HepG2 (cell line): ENCODE measurements at regions not wholly inside any gene's neighbourhood (a gene's known extent, or its start where the extent isn't known, plus 50 kb on each side); places are given as distances from the start of the nearest gene placed in this dataset.

Experiments
- ATAC-seq: fragments of 200-7000 bp; cut with Tn5 transposase; 3 replicates; pipeline ENCODE4 v1.9.1; 2020; ENCODE audit warnings: mild to moderate bottlenecking, moderate library complexity
- BruUV-seq: library from RNA; stranded (reverse); fragments of 400-500 nt; replicated peaks from 2 replicates; lab custom pipeline; 2021; lab: Mats Ljungman, UMichigan
- CTCF ChIA-PET: fragments of 300-600 bp; formaldehyde crosslinking; extraction: SDS; loops from one replicate; lab custom pipeline; 2021; ENCODE audit warnings: low total read pairs, inconsistent platforms, low intra/inter-chr PET ratio; lab: Yijun Ruan, JAX
- POLR2A ChIA-PET: fragments of 350-600 bp; sonication (Branson Sonifier 250); formaldehyde crosslinking; loops from one replicate; lab custom pipeline; 2020; ENCODE audit warnings: antibody characterized with exemption, inconsistent platforms; lab: Yijun Ruan, JAX
- DNase-seq: peaks from one replicate; pipeline ENCODE4 v3.0.0-alpha.2; 2015; ENCODE audit warnings: low spot score
- FAIRE-seq: peaks from 3 replicates; lab custom pipeline; 2011; peaks lifted over from hg19 to GRCh38; lab: Jason Lieb, UNC
- H2AFZ ChIP-seq: one replicate; pipeline ENCODE4 v1.6.1; 2011; ENCODE audit warnings: low read length, inconsistent platforms
- H3K27ac ChIP-seq: fragments of 300-600 bp; 3 replicates; pipeline ENCODE4 v1.8.0; 2011; ENCODE audit warnings: mixed run types, mild to moderate bottlenecking, mixed read lengths, low read length, inconsistent platforms; ENCODE audit not compliant: insufficient read depth; ENCODE audit errors: extremely low read length
- H3K27me3 ChIP-seq, 2 experiments: fragments of 200-600 bp in 1 of 2; 2 replicates in 1 of 2; 3 replicates in 1 of 2; pipeline versions ENCODE4 v1.6.0 to v1.8.0; 2011; ENCODE audit warnings: low read length in 2 of 2, mild to moderate bottlenecking in 2 of 2, moderate library complexity in 2 of 2, inconsistent platforms in 1 of 2; ENCODE audit not compliant: insufficient read depth in 2 of 2, control insufficient read depth in 1 of 2
- H3K36me3 ChIP-seq, 2 experiments: fragments of 200-600 bp in 1 of 2; replicated peaks in 1 of 2; 2 replicates in 1 of 2; 3 replicates in 1 of 2; pipeline versions ENCODE4 v1.5.1 to v1.8.0; 2011; ENCODE audit warnings: low read length in 2 of 2, inconsistent platforms in 1 of 2; ENCODE audit not compliant: insufficient read depth in 2 of 2, control insufficient read depth in 1 of 2
- H3K4me1 ChIP-seq: 2 replicates; pipeline ENCODE4 v1.5.1; 2012; ENCODE audit warnings: low read length, inconsistent platforms; ENCODE audit not compliant: insufficient read depth
- H3K4me2 ChIP-seq: 2 replicates; pipeline ENCODE4 v1.6.0; 2011; ENCODE audit warnings: low read depth, low read length, inconsistent platforms
- H3K4me3 ChIP-seq, 3 experiments: fragments of 200-600 bp in 1 of 3; sonication (generic), shearing (Covaris generic) in 1 of 3; replicated peaks in 1 of 3; 2 replicates each; pipeline ENCODE4 v1.5.1; 2011 to 2016; ENCODE audit warnings: low read length in 3 of 3, inconsistent platforms in 2 of 3, low read depth in 2 of 3, mild to moderate bottlenecking in 2 of 3, control low read depth in 1 of 3, mixed read lengths in 1 of 3; ENCODE audit not compliant: insufficient read depth in 1 of 3
- H3K79me2 ChIP-seq: one replicate; pipeline ENCODE4 v1.6.1; 2011; ENCODE audit warnings: low read length, inconsistent platforms; ENCODE audit not compliant: insufficient read depth
- H3K9ac ChIP-seq: 2 replicates; pipeline ENCODE4 v1.6.0; 2011; ENCODE audit warnings: mild to moderate bottlenecking, low read depth, low read length, inconsistent platforms; ENCODE audit not compliant: insufficient read depth
- H3K9me3 ChIP-seq: 2 replicates; pipeline ENCODE4 v1.5.1; 2012; ENCODE audit warnings: mild to moderate bottlenecking, low read length
- H4K20me1 ChIP-seq: 2 replicates; pipeline ENCODE4 v1.6.0; 2011; ENCODE audit warnings: inconsistent platforms, mild to moderate bottlenecking, low read length, moderate library complexity; ENCODE audit not compliant: insufficient read depth
- BORCS8-MEF2B ChIP-seq: sonication (generic); formaldehyde crosslinking; IDR thresholded peaks from 2 replicates; pipeline ENCODE4 v1.8.0; 2022; ENCODE audit warnings: mild to moderate bottlenecking, missing genetic modification reagents
- STAT6 ChIP-seq: sonication (generic); formaldehyde crosslinking; IDR thresholded peaks from 2 replicates; pipeline ENCODE4 v1.4.0; 2020; ENCODE audit warnings: missing genetic modification reagents, mild to moderate bottlenecking, borderline replicate concordance
- ZFYVE20 ChIP-seq: sonication (generic); formaldehyde crosslinking; IDR thresholded peaks from 2 replicates; pipeline ENCODE4 v1.8.0; 2023; ENCODE audit warnings: low read depth, mild to moderate bottlenecking, moderate library complexity, missing genetic modification reagents, borderline replicate concordance
- ZNF460 ChIP-seq: sonication (generic); formaldehyde crosslinking; IDR thresholded peaks from 2 replicates; pipeline ENCODE4 v1.5.1; 2020; ENCODE audit warnings: missing genetic modification reagents, mild to moderate bottlenecking, borderline replicate concordance
- ZNF468 ChIP-seq: sonication (generic); formaldehyde crosslinking; IDR thresholded peaks from 2 replicates; pipeline ENCODE4 v1.8.0; 2022; ENCODE audit warnings: mild to moderate bottlenecking, moderate library complexity, missing genetic modification reagents
- ZNF570 ChIP-seq: sonication (generic); formaldehyde crosslinking; IDR thresholded peaks from 2 replicates; pipeline ENCODE4 v1.4.0; 2020; ENCODE audit warnings: mild to moderate bottlenecking, missing genetic modification reagents, borderline replicate concordance
- WGBS: methylation state at CpG from one replicate; pipeline ENCODE4 v1.1.6; 2017; ENCODE audit warnings: low lambda C conversion rate; 5-methylcytosine and 5-hydroxymethylcytosine counted together
- in situ Hi-C: cut with HindIII; loops from 2 replicates; pipeline ENCODE4 v1.10.0; 2017; ENCODE audit warnings: low pct_unique_long_range_greater_than_20kb; ENCODE audit not compliant: extremely low pct_ligation_motif_present
- intact Hi-C: fragments of 100-400 bp; cut with micrococcal nuclease; formaldehyde crosslinking; loops from one replicate; pipeline ENCODE4 v1.10.0; 2022; ENCODE audit not compliant: unreplicated experiment

DNA sequence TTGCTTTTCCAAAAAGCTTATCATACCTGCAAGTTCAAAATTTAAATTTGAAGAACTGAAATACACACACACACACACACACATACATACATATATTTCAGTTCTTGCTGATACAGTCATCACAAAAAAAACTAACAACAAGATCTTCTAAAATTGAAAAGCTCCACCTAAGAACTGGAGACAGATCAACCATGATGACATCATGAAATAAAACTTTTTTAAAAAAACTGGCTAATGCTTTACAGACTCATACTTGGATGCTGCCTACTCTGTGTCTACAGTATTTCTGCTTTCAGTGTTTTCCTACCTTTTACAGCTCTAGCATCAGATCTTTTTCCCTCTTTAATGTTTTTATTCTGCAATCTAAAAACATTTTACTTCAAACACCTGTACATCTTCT is 261.4 kb downstream of the DIO2 start (continued):
- no peak for TF ChIP-seq STAT6 (CRISPR knock-in tag)
- TF ChIP-seq BORCS8-MEF2B, result no peak
- no peak for TF ChIP-seq ZNF468 (CRISPR knock-in tag)

DNA sequence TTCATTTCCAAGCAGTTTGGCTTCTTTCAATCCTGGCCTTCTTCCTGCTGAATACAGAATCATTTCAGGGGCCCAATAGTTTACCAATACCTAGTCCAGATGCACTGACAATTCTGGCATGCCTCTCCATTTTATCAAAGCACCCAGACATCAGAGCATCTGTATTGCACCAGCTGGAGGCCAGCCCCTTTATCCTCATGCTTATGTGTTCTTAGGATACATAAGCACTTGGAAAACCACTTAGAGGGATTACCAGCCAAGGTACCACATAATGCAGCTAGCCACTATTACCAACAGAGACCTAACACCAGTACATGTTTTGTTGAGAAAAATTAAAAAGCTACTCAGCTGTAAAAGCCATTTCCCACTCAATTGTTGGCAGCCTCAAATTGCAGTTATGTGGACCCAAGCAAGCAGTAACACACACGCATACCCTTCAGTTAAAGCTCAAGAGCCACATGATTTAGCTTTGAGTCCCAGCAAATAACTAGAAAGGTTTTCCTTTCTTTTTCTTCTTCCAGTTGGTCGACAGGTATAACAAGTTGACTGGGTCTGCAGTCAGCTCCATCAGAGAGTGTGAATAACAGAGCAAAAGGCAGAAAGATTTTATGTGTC is 263.8 kb downstream of the DIO2 start:
- intact Hi-C loops (no loop called here), in situ Hi-C loops (no loop called here)
- ChIA-PET POLR2A (no interaction called here), CTCF (no interaction called here)
- Histone ChIP-seq H3K4me3 (no peak overlapping the region), H3K4me2 (no peak overlapping the region), H4K20me1 (no peaks in the 10 kb centered on the region), H3K27ac (no peak overlapping the region), H3K79me2 (no peaks in the 10 kb centered on the region), H3K9ac (no peak overlapping the region), H3K36me3 (no peaks in the 10 kb centered on the region), H2AFZ (no peak overlapping the region), H3K27me3 (no peaks in the 10 kb centered on the region; a peak in 1 of 5 replicates), H3K9me3 (peaks cover 88% of the 10 kb centered on the region), H3K4me1 (no peaks in the 10 kb centered on the region)
- no peak for ATAC-seq
- TF ChIP-seq ZFYVE20 (CRISPR knock-in tag) (no peak), ZNF570 (CRISPR knock-in tag) (no peak), ZNF460 (no peak)
- no peak for FAIRE-seq
- 0% methylated on average over 2 of the region's 2 CpGs for WGBS
- BruUV-seq, result no TSS peak
- DNase-seq, result no peak
